ENCODE measurements at regions not wholly inside any gene's neighbourhood (a gene's known extent, or its start where the extent isn't known, plus 50 kb on each side); places are given as distances from the start of the nearest gene placed in this dataset.

DNA sequence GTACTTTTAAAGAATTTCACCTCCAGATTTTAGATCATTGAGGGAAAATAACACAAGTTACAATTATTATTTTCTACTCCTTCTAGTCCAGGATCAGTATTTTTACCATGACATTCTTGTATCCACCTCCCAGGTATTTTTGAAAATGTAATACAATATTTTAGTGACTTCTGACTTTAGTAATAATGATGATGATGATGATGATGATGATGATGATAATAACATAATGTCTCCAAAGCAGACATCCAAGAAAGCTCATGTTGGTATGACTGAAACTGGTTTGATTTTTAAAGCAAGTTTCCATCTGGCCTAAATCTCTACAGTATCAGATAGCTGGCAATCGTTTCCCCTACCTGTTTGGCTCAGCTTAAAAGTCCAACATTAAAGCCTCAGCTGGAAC, 140.0 kb upstream of the GULP1 start:
- TF ChIP-seq EZH2 (IDR thresholded peaks at IDR 0.05; ENCODE audit: insufficient read depth, poor library complexity, severe bottlenecking) = no peak
- TF ChIP-seq EZH2phosphoT487 (IDR thresholded peaks at IDR 0.05; ENCODE audit: insufficient read depth, low read depth) = no peak

Measured in GM23248 (cell line).